Neural crest cell (in vitro differentiated cells): ENCODE measurements at regions not wholly inside any gene's neighbourhood (a gene's known extent, or its start where the extent isn't known, plus 50 kb on each side); places are given as distances from the start of the nearest gene placed in this dataset.

Experiments
- DNase-seq: peaks from one replicate; pipeline ENCODE4 v3.0.0; 2021; ENCODE audit warnings: low read depth, mixed read lengths, low spot score
- H3K27ac Mint-ChIP-seq: one replicate; pipeline ENCODE4 v1.8.0; 2021; ENCODE audit warnings: mild to moderate bottlenecking, mixed read lengths; ENCODE audit not compliant: unreplicated experiment
- H3K27me3 Mint-ChIP-seq: 2 replicates; pipeline ENCODE4 v1.8.0; 2021; ENCODE audit warnings: low read depth, mild to moderate bottlenecking, mixed read lengths
- H3K36me3 Mint-ChIP-seq: 2 replicates; pipeline ENCODE4 v1.8.0; 2021; ENCODE audit warnings: low read depth, mild to moderate bottlenecking, mixed read lengths
- H3K4me1 Mint-ChIP-seq: 2 replicates; pipeline ENCODE4 v1.8.0; 2021; ENCODE audit warnings: mixed read lengths
- H3K4me3 Mint-ChIP-seq: one replicate; pipeline ENCODE4 v1.8.0; 2021; ENCODE audit warnings: mild to moderate bottlenecking, mixed read lengths
- H3K9me3 Mint-ChIP-seq: 2 replicates; pipeline ENCODE4 v1.8.0; 2021; ENCODE audit warnings: mixed read lengths
- CTCF ChIP-seq: fragments of 200-600 bp; sonication (generic); conservative IDR thresholded peaks from 2 replicates; pipeline ENCODE4 v1.5.0; 2021; ENCODE audit warnings: antibody characterized with exemption, mild to moderate bottlenecking

GRCh38 chr10:10811562-10811961, 206.1 kb upstream of the CELF2 start:
- H3K27ac Mint-ChIP-seq: no peak overlapping the region
- no peak for DNase-seq
- TF ChIP-seq CTCF: no peak
- H3K9me3 Mint-ChIP-seq: no peaks in the 10 kb centered on the region
- H3K4me3 Mint-ChIP-seq: no peak overlapping the region
- no peaks in the 10 kb centered on the region for H3K27me3 Mint-ChIP-seq
- no peaks in the 10 kb centered on the region for H3K4me1 Mint-ChIP-seq
- no peaks in the 10 kb centered on the region for H3K36me3 Mint-ChIP-seq

GRCh38 chr10:10813656-10814055, 204.0 kb upstream of the CELF2 start:
- H3K4me1 Mint-ChIP-seq: no peaks in the 10 kb centered on the region
- H3K27ac Mint-ChIP-seq: no peak overlapping the region
- no peak for TF ChIP-seq CTCF
- H3K4me3 Mint-ChIP-seq: no peak overlapping the region
- peaks cover 7% of the 10 kb centered on the region for H3K9me3 Mint-ChIP-seq
- H3K27me3 Mint-ChIP-seq: no peaks in the 10 kb centered on the region
- DNase-seq: no peak
- H3K36me3 Mint-ChIP-seq: no peaks in the 10 kb centered on the region

GRCh38 chr10:10814069-10814468, 203.6 kb upstream of the CELF2 start:
- Mint-ChIP-seq H3K27me3 (no peaks in the 10 kb centered on the region), H3K27ac (no peak overlapping the region), H3K4me3 (no peak overlapping the region), H3K9me3 (peaks cover 7% of the 10 kb centered on the region), H3K4me1 (no peaks in the 10 kb centered on the region), H3K36me3 (no peaks in the 10 kb centered on the region)
- TF ChIP-seq CTCF: no peak
- no peak for DNase-seq

GRCh38 chr10:10816447-10816846, 201.2 kb upstream of the CELF2 start:
- H3K9me3 Mint-ChIP-seq: peaks cover 11% of the 10 kb centered on the region

GRCh38 chr10:10817609-10818008, 200.1 kb upstream of the CELF2 start:
- DNase-seq: no peak
- H3K4me3 Mint-ChIP-seq: no peak overlapping the region
- H3K36me3 Mint-ChIP-seq: peaks cover 5% of the 10 kb centered on the region
- no peak overlapping the region for H3K27ac Mint-ChIP-seq
- peaks cover 5% of the 10 kb centered on the region for H3K4me1 Mint-ChIP-seq
- TF ChIP-seq CTCF: no peak
- H3K9me3 Mint-ChIP-seq: peaks cover 11% of the 10 kb centered on the region
- H3K27me3 Mint-ChIP-seq: no peaks in the 10 kb centered on the region

More at GRCh38 chr10:10816447-10816846, 201.2 kb upstream of the CELF2 start:
- TF ChIP-seq CTCF: no peak
- Mint-ChIP-seq H3K4me1 (no peaks in the 10 kb centered on the region), H3K27ac (no peak overlapping the region), H3K36me3 (peaks cover 5% of the 10 kb centered on the region), H3K27me3 (no peaks in the 10 kb centered on the region), H3K4me3 (no peak overlapping the region)
- no peak for DNase-seq

- Mint-ChIP-seq H3K9me3 (peaks cover 11% of the 10 kb centered on the region), H3K27ac (no peak overlapping the region), H3K36me3 (peaks cover 5% of the 10 kb centered on the region), H3K27me3 (no peaks in the 10 kb centered on the region), H3K4me3 (no peak overlapping the region), H3K4me1 (peaks cover 5% of the 10 kb centered on the region)
- no peak for DNase-seq
- no peak for TF ChIP-seq CTCF
Observed at GRCh38 chr10:10818082-10818481, 199.6 kb upstream of the CELF2 start.
